ENCODE measurements at regions not wholly inside any gene's neighbourhood (a gene's known extent, or its start where the extent isn't known, plus 50 kb on each side); places are given as distances from the start of the nearest gene placed in this dataset.

DNA sequence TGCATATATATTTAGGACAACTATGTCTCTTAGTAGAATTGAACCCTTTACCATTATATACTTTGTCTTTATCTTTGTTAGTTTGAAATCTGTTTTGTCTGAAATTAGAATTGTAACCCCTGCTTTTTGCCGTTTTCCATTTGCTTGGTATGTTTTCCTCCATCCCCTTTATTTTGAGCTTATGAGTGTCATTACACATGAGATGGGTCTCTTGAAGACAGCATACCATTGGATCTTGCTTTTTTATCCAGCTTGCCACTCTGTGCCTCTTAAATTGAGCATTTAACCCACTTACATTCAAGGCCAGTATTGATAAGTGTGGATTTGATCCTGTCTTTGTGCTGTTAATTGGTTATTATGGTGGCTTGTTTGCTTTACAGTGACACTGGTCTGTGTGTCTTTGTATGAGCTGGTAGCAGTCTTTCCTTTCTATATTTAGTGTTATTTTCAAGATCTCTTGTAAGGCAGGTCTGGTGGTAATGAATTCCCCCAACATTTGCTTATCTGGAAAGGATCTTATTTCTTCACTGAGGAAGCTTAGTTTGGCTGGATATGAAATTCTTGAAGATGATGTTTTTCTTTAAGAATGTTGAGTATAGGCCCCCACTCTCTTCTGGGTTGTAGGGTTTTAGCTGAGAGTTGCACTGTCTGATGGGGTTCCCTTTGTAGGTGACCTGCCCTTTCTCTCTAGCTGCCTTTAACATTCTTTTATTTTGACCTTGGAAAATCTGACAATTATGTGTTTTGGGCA lies 149.5 kb downstream of the AHR start:
- Histone ChIP-seq H3K9me3 (peaks cover 3 to 16% (median 3%) of the 10 kb centered on the region in 3 donors), H3K4me3 (no peak overlapping the region)
- intact Hi-C loops (cut with DNase I; ENCODE audit: low total_unique reads): no loop called here

DNA sequence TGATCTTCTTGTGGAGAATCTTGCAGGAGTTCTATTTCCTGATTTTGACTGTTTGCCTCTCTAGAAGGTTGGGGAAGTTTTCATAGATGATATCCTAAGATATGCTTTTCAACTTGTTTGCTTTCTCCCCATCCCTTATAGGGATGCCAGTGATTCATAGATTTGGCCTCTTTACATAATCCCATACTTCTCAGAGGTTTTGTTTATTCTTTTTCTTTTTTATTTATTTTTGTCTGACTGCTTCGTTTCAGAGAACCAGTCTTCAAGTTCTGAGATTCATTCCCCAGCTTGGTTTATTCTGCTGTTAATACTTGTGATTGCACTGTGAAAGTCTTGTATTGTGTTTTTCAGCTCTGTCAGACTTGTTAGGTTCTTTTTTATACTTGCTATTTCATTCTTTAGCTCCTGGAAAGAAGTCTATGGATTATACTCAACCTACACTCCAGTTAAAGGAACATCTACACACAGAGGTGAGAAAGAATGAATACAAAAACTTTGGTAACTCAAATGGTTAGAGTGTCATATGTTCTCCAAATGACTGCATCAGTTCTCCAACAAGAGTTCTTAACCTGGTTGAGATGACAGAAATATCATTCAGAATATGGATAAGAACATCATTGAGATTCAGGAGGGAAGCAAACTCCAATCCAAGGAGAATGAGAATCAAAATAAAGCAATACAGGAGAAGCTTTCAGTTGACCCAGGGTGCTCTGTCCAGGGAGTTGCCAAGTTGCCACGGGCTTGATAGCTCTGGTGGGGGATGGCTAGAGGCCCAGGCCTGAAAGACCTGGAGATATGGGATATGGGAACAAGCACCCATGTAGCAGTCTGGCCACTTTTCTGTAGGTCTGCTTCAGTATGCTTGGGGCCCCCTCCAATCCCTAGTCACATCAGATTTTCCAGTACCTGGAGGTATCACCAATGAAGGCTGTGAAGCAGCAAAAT lies 150.3 kb downstream of the AHR start:
- Histone ChIP-seq H3K4me3 (no peak overlapping the region), H3K36me3 (no peaks in the 10 kb centered on the region), H3K4me1 (peaks cover 0 to 9% (median 0%) of the 10 kb centered on the region in 4 donors), H3K27ac (no peak overlapping the region), H3K9me3 (peaks cover 3 to 16% (median 3%) of the 10 kb centered on the region in 3 donors), H3K27me3 (no peaks in the 10 kb centered on the region)
- no peak for TF ChIP-seq CTCF (IDR thresholded peaks at IDR 0.05)
- intact Hi-C loops (cut with DNase I; ENCODE audit: low total_unique reads): no loop called here
- DNase-seq: no peak

More for the DNA sequence above, 149.5 kb downstream of the AHR start:
- no peak for DNase-seq
- no peaks in the 10 kb centered on the region for H3K27me3 ChIP-seq
- no peak overlapping the region for H3K27ac ChIP-seq
- H3K4me1 ChIP-seq: peaks cover 0 to 9% (median 0%) of the 10 kb centered on the region in 4 donors
- H3K36me3 ChIP-seq: no peaks in the 10 kb centered on the region
- no peak for TF ChIP-seq CTCF (IDR thresholded peaks at IDR 0.05)

GRCh38 chr7:17456541-17456940 lies 158.1 kb downstream of the AHR start:
- H3K4me3 ChIP-seq: no peak overlapping the region
- H3K4me1 ChIP-seq: no peaks in the 10 kb centered on the region
- no peak for DNase-seq
- no peaks in the 10 kb centered on the region for H3K36me3 ChIP-seq
- no peaks in the 10 kb centered on the region for H3K27me3 ChIP-seq
- intact Hi-C loops (cut with DNase I; ENCODE audit: low total_unique reads): no loop called here
- peaks cover 0 to 6% (median 0%) of the 10 kb centered on the region in 3 donors for H3K9me3 ChIP-seq
- H3K27ac ChIP-seq: no peak overlapping the region
- TF ChIP-seq CTCF (IDR thresholded peaks at IDR 0.05): no peak

- Histone ChIP-seq H3K36me3 (no peaks in the 10 kb centered on the region), H3K9me3 (peaks cover 0 to 6% (median 0%) of the 10 kb centered on the region in 3 donors), H3K4me1 (no peaks in the 10 kb centered on the region), H3K27me3 (no peaks in the 10 kb centered on the region), H3K4me3 (no peak overlapping the region), H3K27ac (no peak overlapping the region)
- TF ChIP-seq CTCF (IDR thresholded peaks at IDR 0.05): no peak
- intact Hi-C loops (cut with DNase I; ENCODE audit: low total_unique reads): no loop called here
- DNase-seq: no peak
Measured at GRCh38 chr7:17460001-17460400, 161.5 kb downstream of the AHR start.

DNA sequence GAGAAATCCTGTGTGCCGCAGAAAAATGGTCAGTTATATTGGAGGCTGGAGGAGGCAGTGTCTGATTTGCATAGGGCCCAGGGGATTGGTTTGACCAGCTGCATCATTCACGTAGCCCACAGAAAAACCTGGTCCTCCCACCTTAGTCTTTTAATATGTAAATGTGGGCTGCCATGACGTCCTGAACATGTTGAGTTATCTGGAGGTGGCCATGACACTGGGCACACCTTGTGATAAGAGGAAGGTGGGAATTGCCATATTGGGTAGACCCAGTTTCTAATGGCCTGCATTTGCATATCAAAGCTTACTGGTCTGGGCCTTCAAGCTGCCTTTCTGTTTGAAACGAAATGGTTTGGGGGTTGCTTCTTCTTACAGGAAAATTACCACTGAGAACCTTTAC lies 162.2 kb downstream of the AHR start:
- no peak for DNase-seq
- H3K27me3 ChIP-seq: no peaks in the 10 kb centered on the region
- H3K36me3 ChIP-seq: no peaks in the 10 kb centered on the region
- no peak overlapping the region for H3K27ac ChIP-seq
- H3K4me3 ChIP-seq: no peak overlapping the region
- H3K4me1 ChIP-seq: no peaks in the 10 kb centered on the region
- intact Hi-C loops (cut with DNase I; ENCODE audit: low total_unique reads): no loop called here
- peaks cover 0 to 6% (median 0%) of the 10 kb centered on the region in 3 donors for H3K9me3 ChIP-seq
- no peak for TF ChIP-seq CTCF (IDR thresholded peaks at IDR 0.05)

All from tibial artery (tissue), 4 donors.